Ramos (cell line): ENCODE measurements at regions not wholly inside any gene's neighbourhood (a gene's known extent, or its start where the extent isn't known, plus 50 kb on each side); places are given as distances from the start of the nearest gene placed in this dataset.

Source experiments
- in situ Hi-C: fragments of 300-500 bp; cut with MboI; formaldehyde crosslinking; loops from one replicate; pipeline ENCODE4 v1.14.3; 2022; ENCODE audit warnings: low sequenced_read_pairs; ENCODE audit not compliant: unreplicated experiment

DNA sequence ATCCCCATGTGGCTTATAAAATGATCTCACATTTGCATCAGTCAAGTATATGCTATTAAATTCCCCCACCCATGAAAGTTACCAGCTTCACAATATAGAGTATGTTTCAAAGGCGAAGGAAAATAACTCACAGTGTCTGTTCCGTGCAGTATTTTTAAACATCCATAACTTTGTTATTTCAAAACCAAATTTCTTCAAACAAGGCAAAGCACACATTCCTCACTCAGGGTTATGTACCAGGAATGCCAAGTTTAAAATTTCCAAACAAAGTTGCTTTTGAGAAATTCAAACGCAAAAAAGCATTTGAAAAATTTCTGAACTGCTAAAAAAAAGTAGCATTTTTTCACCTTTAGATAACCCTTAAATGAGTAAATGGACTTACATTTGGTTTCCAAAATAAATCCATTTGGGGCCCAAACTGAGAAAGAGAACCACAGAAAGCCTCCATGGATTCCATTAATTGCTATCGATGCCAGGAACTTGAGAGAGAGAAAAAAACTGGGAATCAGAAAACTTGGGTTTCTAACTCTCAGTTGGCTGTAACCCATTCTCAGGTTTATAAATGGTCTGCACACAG, 149.5 kb downstream of the SLC30A10 start:
- in situ Hi-C loops: no loop called here

DNA sequence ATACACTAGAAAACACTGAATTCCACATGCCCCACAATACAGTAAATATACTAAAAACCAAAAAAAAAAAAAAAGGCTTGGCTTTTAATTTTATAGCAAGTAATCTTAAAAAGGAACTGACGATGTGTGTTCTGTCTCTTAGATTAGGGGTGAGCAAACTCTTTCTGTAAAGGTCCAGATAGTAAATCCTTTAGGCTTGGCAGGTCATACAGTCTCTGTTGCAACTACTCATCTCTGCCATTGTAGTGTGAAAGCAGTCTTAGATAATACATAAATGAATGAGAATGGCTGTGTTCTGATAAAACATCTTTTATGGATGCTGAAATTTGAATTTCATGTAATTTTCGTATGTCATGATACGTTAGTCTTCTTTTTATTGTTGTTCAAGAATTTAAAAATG, 150.2 kb downstream of the SLC30A10 start:
- in situ Hi-C loops: no loop called here

DNA sequence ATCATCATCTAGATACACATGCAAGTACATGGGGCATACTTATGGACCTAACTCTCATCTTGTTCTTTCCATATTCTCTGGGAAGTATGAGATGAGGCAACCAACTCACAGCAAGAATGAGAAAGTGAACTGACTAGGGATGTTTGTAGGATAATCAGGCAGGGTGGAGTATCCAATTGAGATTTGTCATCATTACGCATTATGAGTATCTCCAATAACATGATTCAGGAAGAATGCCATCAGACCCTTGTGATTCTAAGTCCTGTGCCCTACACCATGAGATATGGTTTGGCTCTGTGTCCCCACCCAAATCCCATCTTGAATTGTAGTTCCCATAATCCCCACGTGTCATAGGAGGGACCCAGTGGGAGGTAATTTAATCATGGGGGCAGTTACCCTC, 154.0 kb downstream of the SLC30A10 start:
- in situ Hi-C loops: no loop called here

DNA sequence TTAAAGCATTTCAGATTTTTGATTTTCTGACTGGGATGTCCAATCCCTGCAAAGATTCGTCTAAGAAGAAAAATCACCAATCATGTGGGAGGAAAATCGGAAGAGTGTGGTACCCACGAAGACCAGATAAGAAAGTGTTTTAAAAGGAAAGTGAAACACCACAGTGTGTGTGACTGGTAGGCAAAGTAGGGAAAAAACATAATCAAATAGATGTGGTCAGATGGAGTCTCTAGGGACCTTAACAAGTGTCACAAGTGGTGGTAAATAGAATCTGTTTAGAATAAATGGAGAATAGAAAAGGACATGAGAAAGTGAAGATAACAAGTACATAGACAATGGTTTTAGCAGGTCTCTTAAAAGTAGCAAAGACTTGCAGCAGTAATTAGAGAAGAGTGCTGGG, 154.6 kb downstream of the SLC30A10 start:
- in situ Hi-C loops: no loop called here

DNA sequence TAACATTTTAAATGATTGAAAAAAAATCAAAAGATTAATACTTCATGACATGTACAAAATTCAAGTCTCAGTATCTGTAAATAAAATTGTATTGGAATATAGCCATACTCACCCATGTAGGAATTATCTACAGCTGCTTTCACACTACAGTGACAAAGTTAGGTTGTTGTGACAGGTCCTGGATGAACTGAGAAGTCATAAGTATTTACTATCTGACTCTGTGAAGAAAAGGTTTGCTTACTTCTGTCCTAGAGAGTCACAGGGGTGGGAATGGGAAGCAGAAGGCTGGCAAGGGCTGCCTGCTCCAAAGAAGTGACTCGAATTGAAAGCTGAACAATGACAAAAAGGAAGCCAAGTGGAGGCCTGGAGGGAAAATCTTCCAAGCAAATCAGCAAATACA, 155.2 kb downstream of the SLC30A10 start:
- in situ Hi-C loops: no loop called here

DNA sequence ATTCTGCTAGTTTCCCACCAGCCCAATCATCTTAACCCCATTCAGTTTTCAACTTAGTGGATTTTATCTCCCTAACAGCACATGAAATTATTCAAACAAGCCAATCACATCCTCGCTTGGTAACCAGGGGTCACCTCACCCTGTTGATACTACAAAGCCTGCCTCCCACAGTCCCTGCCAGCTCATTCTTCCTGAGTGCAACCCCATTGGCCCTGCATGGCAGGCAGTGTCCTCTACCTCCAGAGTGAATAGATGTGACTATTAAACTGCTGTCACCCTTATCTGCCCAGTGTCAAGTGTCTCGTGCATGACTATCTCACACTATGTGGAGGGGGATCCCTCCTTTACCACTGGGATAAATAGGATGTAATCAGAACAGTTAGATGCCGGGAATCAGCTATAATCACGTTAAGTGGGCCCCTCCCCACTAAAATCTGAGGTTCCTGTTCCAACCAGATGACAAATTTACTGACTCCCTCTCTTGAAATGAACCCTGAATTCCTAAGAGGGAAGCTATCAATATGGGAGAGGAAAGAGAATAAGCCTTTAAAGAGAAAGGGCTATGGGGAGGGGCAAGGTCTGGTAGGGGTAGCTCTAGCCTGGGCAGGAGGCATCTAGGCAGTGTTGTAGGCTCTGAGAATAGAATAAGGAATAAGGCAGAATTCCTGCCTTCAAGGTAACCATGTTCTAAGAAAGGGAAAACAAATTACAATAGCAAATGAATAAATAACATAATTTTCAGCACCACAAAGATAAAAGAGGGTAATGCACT, 155.9 kb downstream of the SLC30A10 start:
- in situ Hi-C loops: no loop called here

DNA sequence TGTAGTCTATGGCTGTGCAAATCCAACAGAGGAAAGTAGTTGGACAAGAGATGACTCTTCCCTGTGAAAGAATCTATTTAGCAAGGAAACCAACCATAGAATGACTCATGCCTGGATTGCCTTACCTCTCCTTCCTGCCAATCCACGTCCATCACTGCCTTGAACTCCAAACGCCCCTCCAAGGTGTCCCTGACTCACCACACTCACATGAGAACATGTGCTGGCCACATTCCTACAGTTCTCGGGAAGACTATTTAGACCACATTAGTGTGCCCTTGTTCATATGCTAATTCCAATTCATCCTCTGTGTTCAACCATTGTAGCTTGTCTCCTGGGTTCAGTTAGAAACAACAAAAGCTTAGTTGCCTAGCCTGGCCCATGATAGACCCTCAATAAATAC, 157.3 kb downstream of the SLC30A10 start:
- in situ Hi-C loops: no loop called here

DNA sequence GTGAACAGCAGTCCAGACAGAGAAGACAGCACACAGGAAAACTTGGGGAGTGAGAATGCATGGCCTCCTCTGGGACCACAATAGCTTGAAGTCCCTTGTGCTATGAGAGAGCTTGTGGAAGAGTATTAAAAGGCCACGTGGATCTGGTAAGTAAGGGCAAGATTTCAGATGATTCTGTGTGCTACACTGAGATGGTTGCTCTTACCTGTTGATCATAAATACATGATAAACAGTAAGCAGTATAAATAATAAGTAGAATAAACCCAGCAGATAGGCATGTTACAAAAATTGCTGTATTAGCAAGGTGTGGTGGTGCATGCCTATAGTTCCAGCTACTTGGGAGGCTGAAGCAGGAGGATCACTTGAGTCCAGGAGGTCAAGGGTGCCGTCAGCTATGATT, 150.4 kb upstream of the ZC3H11B start:
- in situ Hi-C loops: no loop called here

DNA sequence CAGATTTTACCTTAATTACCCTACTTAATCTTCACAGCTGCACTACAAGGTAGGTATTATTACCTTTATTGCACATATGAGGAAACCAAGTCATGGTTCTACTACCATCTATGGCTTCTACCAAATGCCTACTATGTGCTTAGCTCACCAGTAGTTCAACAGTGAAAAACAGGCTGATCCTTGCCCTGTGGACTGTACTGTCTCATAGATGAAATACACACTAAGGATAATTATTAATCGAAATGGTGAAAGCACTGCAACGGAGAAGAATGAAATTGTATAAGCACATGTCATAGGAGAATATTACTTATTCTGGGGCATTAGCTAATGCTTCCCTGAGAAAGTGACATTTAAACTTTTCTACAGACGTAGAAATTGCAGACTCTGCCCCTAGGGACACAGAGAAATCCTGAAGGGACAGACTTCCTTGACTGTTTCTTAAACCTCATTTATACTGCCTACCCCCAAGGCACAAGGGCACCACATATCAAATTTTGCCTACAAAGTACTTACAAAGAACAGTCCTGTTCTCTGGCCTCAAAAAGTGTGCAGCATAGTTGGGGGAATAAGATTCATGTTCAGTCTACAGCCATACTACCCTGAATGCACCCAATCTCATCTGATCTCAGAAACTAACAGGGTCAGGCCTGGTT, 148.4 kb upstream of the ZC3H11B start:
- in situ Hi-C loops: no loop called here

DNA sequence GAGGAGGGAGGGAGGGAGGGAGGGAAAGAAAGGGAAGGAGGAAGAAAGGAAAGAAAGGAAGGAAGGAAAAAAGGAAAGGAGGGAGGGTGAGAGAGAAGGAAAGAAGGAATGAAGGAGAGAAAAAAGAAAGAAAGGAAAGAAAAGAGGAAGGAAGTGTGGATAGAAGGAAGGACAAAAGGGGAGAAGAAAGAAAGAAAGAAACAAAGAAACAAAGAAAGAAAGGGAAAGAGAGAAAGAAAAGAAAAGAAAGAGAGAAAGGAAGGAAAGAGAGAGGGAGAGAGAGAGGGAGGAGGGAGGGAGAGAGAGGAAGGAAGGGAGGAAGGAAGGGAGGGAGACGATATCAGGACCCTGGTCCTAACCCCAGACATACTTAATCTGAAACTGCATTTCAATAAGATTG, 146.2 kb upstream of the ZC3H11B start:
- in situ Hi-C loops: no loop called here

DNA sequence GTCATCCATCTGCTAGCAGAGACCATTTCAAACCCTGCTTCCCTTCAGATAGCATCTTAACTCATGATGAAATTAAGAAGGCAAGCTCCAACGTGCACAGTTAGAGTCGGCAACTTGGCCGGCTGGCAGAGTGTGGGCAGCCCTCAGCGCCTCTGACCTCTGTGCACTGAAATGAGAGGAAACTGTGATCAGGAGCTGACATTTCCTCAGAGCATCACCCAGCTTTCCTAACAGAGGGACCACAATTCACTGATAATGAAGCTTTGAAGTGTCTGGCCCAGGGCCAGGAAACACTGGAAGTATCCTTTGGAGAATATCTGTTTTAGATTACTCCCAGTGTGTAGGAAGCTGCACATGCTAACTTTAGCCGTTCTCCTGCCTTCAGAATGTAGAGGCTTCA, 145.0 kb upstream of the ZC3H11B start:
- in situ Hi-C loops: no loop called here

DNA sequence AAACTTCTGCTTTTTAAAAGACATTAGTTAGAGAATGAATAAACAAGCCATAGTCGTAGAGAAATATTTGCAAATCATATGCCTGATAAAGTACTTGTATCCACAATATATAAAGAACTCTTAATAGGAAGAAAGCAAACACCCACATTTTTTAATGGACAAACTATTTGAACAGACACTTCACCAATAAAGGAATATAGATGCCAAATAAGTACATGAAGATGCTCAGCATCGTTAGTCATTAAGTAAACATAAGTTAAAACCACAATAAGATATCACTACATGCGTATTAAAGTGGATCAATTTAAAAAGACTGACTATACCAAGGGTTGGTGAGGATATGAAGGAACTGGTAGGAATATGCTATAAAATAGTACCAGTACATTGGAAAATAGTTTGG, 142.3 kb upstream of the ZC3H11B start:
- in situ Hi-C loops: no loop called here

DNA sequence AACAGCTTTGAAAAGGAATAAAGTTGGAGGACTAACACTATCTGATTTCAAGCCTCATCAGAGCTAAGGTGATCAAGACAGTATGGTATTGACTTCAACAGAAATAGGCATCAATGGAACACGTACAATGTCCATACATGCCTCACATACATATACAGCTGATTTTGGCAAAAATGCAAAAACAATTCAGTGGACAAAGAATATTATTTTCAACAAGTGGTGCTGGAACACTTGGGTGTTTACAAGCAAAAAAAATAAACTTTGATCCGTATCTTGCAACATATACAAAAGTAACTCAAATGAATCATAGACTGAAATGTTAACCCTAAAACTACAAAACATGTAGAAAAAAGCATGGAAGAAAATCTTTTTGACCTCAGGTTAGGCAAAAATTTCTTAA, 141.9 kb upstream of the ZC3H11B start:
- in situ Hi-C loops: no loop called here

DNA sequence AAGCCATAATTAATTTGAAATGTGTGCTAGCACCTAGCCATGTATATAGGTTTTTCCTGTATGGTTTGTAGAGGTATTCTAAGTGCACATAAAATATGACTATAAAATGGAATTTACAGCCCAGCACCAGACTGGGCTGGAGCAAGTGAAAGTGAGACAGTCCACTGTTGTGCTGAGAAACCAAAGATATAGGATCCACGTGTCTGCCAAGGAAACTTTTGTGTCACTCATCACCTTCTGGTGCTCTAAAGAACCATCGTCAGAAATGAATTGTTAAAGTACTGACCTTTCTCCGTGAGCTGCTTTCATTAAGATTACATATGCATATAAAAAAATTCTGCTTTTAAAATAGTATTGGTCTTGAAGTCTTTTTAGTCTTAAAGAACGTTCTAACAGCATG, 141.0 kb upstream of the ZC3H11B start:
- in situ Hi-C loops: no loop called here

DNA sequence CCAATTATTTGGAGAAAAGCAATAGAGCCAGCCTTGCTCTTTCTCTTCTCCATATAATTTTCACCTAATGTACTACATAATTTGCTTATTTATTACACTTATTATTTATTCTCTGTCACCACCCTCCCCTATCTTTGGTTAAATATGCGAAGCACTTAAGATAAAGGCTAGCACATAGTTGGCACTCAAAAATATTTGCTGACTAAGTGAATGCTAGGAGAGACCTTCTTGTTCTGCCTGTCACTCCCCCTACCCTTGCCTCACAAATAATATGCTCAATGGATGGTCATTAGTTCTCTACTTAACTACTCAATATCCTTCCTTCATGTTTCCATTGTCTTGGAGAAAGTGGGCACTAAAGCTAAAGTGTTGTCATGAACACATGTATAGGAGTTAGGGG, 139.7 kb upstream of the ZC3H11B start:
- in situ Hi-C loops: no loop called here

DNA sequence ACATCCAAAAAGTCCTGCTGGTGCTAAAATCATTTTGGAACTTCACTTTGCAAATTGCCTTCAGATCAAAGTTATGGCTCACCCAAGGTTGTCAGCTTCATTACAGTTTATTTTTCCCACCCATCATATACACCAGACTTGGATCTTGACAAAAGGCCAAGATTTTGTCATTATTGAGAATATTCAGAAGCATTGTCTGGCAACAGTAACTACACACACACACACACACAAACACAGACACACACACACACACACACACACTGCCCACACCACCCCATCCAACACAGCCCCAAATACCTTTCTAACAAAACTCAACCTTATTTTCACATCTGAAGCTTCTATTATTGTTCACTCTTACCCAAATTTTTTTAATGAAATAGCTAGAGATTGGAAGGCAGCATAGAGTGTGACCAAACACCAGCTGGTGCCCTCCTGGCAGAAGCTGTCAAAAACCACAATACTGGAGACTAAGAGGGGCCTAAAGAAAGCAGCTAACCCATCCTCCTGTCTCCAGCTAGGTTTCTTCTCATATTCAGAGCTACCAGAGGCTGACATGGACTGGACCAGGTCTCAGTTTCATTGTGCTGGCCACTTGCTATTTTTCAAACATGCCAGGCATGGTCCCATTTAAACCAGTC, 139.1 kb upstream of the ZC3H11B start:
- in situ Hi-C loops: no loop called here

DNA sequence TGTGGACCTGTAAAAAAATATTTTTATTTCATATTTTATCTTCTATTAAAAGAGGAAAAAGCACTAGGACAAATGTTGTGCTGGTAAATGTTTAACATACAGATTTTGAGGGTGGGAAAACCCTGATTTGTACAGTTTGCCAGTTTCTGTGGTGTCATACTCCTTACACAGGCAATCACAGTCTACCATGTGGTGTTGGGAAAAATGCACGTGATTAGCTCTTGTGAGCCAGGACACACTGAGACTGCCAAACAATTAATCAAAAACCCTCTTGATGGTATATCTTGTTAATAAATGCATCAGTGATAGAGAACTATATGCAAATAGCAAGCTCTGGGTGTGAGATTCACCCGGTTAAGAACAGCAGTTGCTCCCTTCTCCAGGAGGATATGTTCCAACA, 136.5 kb upstream of the ZC3H11B start:
- in situ Hi-C loops: no loop called here

DNA sequence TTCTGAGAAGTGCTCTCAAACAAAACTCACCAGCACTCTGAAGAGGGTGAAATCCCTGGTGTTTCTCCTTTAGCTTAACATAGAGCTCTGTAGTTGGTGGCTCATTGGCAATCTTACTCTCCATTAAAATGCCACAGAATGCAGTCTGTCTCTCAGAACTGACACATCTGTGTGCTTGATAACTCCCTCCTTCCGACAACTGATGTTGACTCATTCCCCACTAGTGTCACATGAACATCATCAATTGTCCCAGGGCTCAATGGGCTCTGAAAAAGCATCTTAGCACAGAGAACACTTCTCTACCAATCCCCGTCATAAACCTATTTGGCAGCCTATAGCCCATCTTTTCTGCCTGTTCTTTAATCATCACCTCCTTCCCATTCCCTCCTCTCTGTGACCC, 133.2 kb upstream of the ZC3H11B start:
- in situ Hi-C loops: no loop called here

DNA sequence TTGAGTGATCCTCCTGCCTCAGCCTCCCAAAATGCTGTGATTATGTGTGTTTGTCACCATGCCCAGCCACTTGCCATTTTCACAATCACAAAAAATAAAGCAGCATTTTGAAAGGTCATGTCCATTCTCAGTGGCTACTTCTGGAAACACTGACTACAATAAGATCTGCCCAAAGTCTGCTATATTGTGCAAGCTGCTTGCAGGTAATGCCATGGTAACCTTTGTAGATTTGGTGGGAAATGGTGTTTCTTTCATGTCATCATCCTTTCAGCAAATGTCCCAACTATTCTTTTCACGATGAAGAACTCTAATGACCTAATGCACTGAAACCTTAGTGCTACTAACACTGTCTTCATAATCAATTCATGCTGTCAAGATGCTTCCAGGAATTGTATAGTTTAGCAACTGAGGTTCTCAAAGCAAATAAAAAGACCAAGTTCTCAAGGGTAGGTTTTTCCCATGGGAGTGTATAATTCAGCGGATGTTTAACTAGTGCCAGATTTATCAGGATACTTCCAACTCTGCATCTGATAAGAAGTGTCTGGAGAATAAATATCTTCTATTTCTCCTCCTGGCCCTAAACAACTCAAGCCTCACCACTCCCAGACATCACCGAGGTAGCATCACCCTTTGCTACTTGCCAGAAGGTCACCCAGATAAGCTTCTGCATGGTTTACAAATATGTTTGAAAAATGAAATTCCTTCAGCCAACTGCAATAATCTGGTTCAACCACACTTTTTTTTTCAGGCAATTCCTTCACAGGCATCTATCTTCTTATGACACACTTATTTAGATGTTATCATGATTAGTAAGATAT, 132.0 kb upstream of the ZC3H11B start:
- in situ Hi-C loops: no loop called here
